HUES64 (cell line): ENCODE measurements at regions not wholly inside any gene's neighbourhood (a gene's known extent, or its start where the extent isn't known, plus 50 kb on each side); places are given as distances from the start of the nearest gene placed in this dataset.
"Not testable (repeated sequence)": the region's sequence is repeated elsewhere in the genome, so short reads cannot be mapped to it uniquely, and the experiment has no call there.

Source experiments
- H3K27ac ChIP-seq: 2 replicates; pipeline ENCODE4 v1.7.0; 2013; ENCODE audit warnings: low read depth, low read length, inconsistent platforms
- H3K27me3 ChIP-seq: 2 replicates; pipeline ENCODE4 v1.6.1; 2013; ENCODE audit warnings: mild to moderate bottlenecking, low read length; ENCODE audit not compliant: insufficient read depth
- H3K36me3 ChIP-seq: 2 replicates; pipeline ENCODE4 v1.6.1; 2013; ENCODE audit warnings: mild to moderate bottlenecking, low read length; ENCODE audit not compliant: insufficient read depth
- H3K4me1 ChIP-seq: 2 replicates; pipeline ENCODE4 v1.6.1; 2013; ENCODE audit warnings: mild to moderate bottlenecking, low read length, moderate library complexity; ENCODE audit not compliant: insufficient read depth
- H3K4me3 ChIP-seq: 2 replicates; pipeline ENCODE4 v1.5.1; 2013; ENCODE audit warnings: mild to moderate bottlenecking, low read length, moderate library complexity
- H3K9ac ChIP-seq: 2 replicates; pipeline ENCODE4 v1.6.1; 2013; ENCODE audit warnings: mild to moderate bottlenecking, low read depth, low read length
- H3K9me3 ChIP-seq: 2 replicates; pipeline ENCODE4 v1.6.1; 2013; ENCODE audit warnings: low read depth, low read length; ENCODE audit not compliant: insufficient read depth
- WGBS: fragments of 150-250, 120-280 bp; methylation state at CpG from one replicate; pipeline ENCODE4 v1.1.7; 2013; ENCODE audit warnings: missing lambda C conversion rate; 5-methylcytosine and 5-hydroxymethylcytosine counted together

- Histone ChIP-seq H3K36me3 (no peaks in the 10 kb centered on the region), H3K27ac (no peak overlapping the region), H3K27me3 (no peaks in the 10 kb centered on the region), H3K9ac (no peak overlapping the region), H3K9me3 (no peaks in the 10 kb centered on the region), H3K4me3 (no peak overlapping the region), H3K4me1 (peaks cover 10% of the 10 kb centered on the region)
- 83% methylated on average over 3 of the region's 4 CpGs for WGBS
These were observed 421.6 kb downstream of the SOX11 start for GRCh38 chr2:6113786-6114185.

- Histone ChIP-seq H3K4me3 (no peak overlapping the region), H3K27me3 (no peaks in the 10 kb centered on the region), H3K9me3 (no peaks in the 10 kb centered on the region), H3K27ac (no peak overlapping the region), H3K4me1 (no peaks in the 10 kb centered on the region), H3K36me3 (no peaks in the 10 kb centered on the region), H3K9ac (no peak overlapping the region)
- WGBS: 97% methylated on average over 5 of the region's 5 CpGs
These were observed 435.5 kb downstream of the SOX11 start for GRCh38 chr2:6127718-6128117.

- H3K36me3 ChIP-seq: no peaks in the 10 kb centered on the region
- no peaks in the 10 kb centered on the region for H3K27me3 ChIP-seq
- no peaks in the 10 kb centered on the region for H3K4me1 ChIP-seq
- no peak overlapping the region for H3K4me3 ChIP-seq
- H3K9me3 ChIP-seq: peaks cover 19% of the 10 kb centered on the region
- 90% methylated on average over 2 of the region's 3 CpGs for WGBS
- no peak overlapping the region for H3K9ac ChIP-seq
- H3K27ac ChIP-seq: no peak overlapping the region
These were observed 447.0 kb downstream of the SOX11 start for GRCh38 chr2:6139142-6139541.

GRCh38 chr2:6139916-6140315 lies 447.7 kb downstream of the SOX11 start:
- no CpG with 5 or more reads among the region's 1 CpG for WGBS
- H3K9me3 ChIP-seq: peaks cover 21% of the 10 kb centered on the region

GRCh38 chr2:6140509-6140908 lies 448.3 kb downstream of the SOX11 start:
- H3K4me1 ChIP-seq: no peaks in the 10 kb centered on the region
- H3K36me3 ChIP-seq: no peaks in the 10 kb centered on the region
- H3K27me3 ChIP-seq: no peaks in the 10 kb centered on the region
- H3K9ac ChIP-seq: no peak overlapping the region
- H3K4me3 ChIP-seq: no peak overlapping the region
- peaks cover 21% of the 10 kb centered on the region for H3K9me3 ChIP-seq
- H3K27ac ChIP-seq: no peak overlapping the region
- WGBS: no CpG with 5 or more reads among the region's 1 CpG

More at GRCh38 chr2:6139916-6140315, 447.7 kb downstream of the SOX11 start:
- Histone ChIP-seq H3K9ac (no peak overlapping the region), H3K4me3 (no peak overlapping the region), H3K27ac (no peak overlapping the region), H3K36me3 (no peaks in the 10 kb centered on the region), H3K4me1 (no peaks in the 10 kb centered on the region), H3K27me3 (no peaks in the 10 kb centered on the region)

- peaks cover 21% of the 10 kb centered on the region for H3K9me3 ChIP-seq
- no peaks in the 10 kb centered on the region for H3K27me3 ChIP-seq
- no peaks in the 10 kb centered on the region for H3K4me1 ChIP-seq
- H3K9ac ChIP-seq: no peak overlapping the region
- H3K36me3 ChIP-seq: no peaks in the 10 kb centered on the region
- WGBS: 96% methylated on average over 1 of the region's 1 CpG
- no peak overlapping the region for H3K4me3 ChIP-seq
- no peak overlapping the region for H3K27ac ChIP-seq
These were observed 451.6 kb downstream of the SOX11 start for GRCh38 chr2:6143812-6144211.

GRCh38 chr2:6147215-6147614 lies 455.0 kb downstream of the SOX11 start:
- not testable (repeated sequence) for H3K4me1 ChIP-seq, H3K36me3 ChIP-seq, H3K27ac ChIP-seq, H3K4me3 ChIP-seq, H3K27me3 ChIP-seq, H3K9ac ChIP-seq
- peaks cover 10% of the 10 kb centered on the region; the same call in 1 of the 2 replicates for H3K9me3 ChIP-seq
- WGBS: 96% methylated on average over 1 of the region's 1 CpG

- Histone ChIP-seq H3K27me3 (no peaks in the 10 kb centered on the region), H3K9ac (no peak overlapping the region), H3K4me3 (no peak overlapping the region), H3K4me1 (no peaks in the 10 kb centered on the region), H3K36me3 (no peaks in the 10 kb centered on the region), H3K9me3 (peaks cover 5% of the 10 kb centered on the region; the same call in 1 of the 2 replicates), H3K27ac (no peak overlapping the region)
- WGBS: 85% methylated on average over 1 of the region's 1 CpG
These were observed 456.7 kb downstream of the SOX11 start for GRCh38 chr2:6148882-6149281.

GRCh38 chr2:6159606-6160005 lies 467.4 kb downstream of the SOX11 start:
- Histone ChIP-seq H3K4me3 (no peak overlapping the region), H3K4me1 (peaks cover 16% of the 10 kb centered on the region), H3K9ac (no peak overlapping the region), H3K27me3 (no peaks in the 10 kb centered on the region), H3K27ac (no peak overlapping the region; the same call in 1 of the 2 replicates), H3K9me3 (0 out of 2 replicates have a peak, but pooled peaks cover 4% of the 10 kb centered on the region), H3K36me3 (no peaks in the 10 kb centered on the region)
- WGBS: 20% methylated on average over 3 of the region's 3 CpGs

- Histone ChIP-seq H3K27me3 (no peaks in the 10 kb centered on the region), H3K27ac (no peak overlapping the region), H3K36me3 (no peaks in the 10 kb centered on the region), H3K9me3 (no peaks in the 10 kb centered on the region), H3K9ac (no peak overlapping the region), H3K4me1 (peaks cover 11% of the 10 kb centered on the region), H3K4me3 (no peak overlapping the region)
- WGBS: 93% methylated on average over 7 of the region's 7 CpGs
These were observed 471.7 kb downstream of the SOX11 start for GRCh38 chr2:6163932-6164331.

- H3K27ac ChIP-seq: no peak overlapping the region
These were observed 473.0 kb downstream of the SOX11 start for GRCh38 chr2:6164986-6165747.

More at GRCh38 chr2:6164986-6165747, 473.0 kb downstream of the SOX11 start:
- Histone ChIP-seq H3K4me1 (no peaks in the 10 kb centered on the region; the same call in 1 of the 2 replicates), H3K9me3 (no peaks in the 10 kb centered on the region), H3K36me3 (no peaks in the 10 kb centered on the region), H3K27me3 (no peaks in the 10 kb centered on the region), H3K9ac (no peak overlapping the region), H3K4me3 (no peak overlapping the region)
- WGBS: 89% methylated on average over 11 of the region's 11 CpGs
